ENCODE measurements at regions not wholly inside any gene's neighbourhood (a gene's known extent, or its start where the extent isn't known, plus 50 kb on each side); places are given as distances from the start of the nearest gene placed in this dataset.

DNA sequence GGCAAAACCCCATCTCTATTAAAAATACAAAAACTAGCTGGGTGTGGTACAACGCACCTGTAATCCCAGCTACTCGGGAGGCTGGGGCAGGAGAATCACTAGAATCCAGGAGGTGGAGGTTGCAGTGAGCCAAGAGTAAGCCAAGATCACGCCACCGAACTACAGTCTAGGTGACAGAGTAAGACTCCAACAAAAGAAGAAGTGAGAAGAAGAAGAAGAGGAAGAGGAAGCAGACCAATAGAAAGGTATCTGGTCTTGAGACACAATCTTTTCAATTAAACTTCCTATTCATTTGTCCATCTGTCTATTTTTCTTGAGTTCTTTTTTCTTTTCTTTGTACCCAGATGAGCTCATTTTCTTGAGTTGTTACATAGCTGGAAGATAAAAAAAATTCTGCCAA is 55.7 kb upstream of the ACADM start:
- DNase-seq = no peak

DNA sequence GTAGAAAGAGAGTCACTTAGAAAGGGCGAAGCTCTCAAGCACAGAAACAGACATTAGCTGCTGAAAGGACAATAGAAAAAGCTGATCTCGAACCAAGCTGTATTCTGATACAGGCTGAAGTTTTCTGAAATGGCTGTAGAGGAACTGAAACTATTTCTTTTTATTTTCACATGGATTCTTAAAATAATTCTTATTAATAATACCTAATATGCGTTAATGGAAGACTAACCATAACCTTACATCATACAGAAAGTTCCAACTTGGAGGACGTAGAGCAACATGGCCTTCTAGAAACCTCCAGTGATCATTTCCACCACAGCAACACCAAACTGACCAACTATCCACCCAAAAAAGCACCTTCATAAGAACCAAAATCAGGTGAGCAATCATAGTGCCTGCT is 52.8 kb upstream of the ACADM start:
- DNase-seq = no peak

DNA sequence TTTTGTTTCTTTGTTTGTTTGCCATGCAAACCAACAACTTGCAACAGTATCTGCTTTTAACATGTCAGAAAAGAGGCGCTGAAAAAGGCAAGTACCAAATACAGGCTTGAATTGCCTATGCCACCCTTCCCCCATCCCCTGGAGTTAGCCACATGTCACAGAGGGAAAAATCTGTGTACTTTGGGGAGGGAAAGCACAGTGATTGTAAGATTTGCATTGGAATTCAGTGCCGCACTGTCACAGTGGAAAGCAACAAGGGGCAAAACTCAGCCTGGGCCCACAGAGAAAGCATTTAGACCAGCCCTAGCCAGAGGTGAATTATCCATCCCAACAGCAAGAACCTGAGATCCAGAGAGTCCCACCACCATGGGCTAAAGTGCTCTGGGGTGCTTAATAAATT is 52.4 kb upstream of the ACADM start:
- no peak for DNase-seq

DNA sequence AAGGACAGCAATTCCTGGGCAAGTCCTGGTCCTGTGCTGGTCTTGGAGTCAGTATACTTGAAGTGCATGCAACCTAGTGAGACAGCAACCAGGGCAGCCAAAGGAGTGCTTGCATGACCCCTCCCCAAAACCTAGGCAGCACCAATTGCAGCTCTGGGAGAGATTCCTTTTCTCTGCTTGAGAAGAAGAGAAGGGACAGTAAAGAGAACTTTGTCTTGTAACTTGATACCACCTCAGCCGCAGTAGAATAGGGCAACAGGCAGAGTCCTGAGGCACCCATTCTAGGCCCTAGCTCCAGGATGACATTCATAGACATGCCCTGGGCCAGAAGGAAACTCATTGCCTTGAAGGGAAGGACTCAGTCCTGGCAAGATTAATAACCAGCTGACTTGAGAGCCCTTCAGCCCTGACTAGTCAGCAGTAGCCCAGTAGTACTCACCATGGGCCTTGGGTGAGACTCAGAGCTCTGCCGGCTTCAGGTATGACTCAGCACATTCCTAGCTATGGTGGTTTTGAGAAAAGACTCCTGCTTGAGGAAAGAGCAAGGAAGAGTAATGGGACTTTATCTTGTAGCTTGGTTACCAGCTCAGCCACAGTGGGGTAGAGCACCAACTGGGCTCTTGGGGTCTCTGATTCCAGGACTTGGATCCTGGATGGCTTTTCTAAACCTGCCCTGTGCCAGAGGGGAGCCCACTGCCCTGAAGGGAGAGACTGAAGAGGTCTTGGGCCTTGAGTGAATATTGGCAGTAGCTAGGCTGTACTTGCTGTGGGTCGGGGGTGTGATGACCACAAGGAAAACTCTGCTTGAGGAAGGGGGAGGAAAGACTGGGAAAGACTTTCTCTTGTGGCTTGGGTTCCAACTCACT is 51.7 kb upstream of the ACADM start:
- DNase-seq = peak; percentile 78

DNA sequence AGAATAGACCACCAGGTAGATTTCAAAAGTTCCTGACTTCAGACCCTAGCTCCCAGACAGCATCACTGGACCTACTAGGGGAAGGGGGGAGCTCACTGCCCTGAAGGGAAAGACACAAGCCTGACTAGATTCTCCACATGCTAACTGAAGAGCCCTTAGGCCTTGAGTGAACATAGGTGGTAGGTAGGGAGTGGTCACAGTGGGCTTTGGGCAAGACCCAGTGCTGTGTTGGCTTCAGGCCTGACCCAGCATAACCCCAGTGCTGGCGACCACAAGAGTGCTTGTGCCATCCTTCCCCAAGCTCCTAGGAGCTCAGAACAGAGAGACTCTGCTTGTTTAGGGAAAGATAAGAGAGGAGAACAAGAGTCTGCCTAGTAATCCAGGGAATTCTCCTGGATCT is 51.1 kb upstream of the ACADM start:
- no peak for DNase-seq

DNA sequence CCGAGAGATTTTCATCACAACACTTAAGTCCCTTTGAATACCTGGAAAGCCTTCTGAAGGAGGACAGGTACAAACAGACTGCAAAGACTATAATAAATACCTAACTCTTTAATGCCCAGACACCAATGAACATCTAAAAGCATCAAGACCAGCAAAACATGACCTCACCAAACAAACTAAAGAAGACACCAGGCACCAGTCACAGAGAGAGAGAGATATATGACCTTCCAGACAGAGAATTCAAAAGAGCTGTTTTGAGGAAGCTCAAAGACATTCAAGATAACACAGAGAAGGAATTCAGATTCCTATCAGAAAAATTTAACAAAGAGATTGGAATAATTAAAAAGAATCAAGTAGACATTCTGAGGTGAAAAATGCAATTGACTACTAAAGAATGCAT is 50.6 kb upstream of the ACADM start:
- DNase-seq = no peak
